ENCODE measurements at regions not wholly inside any gene's neighbourhood (a gene's known extent, or its start where the extent isn't known, plus 50 kb on each side); places are given as distances from the start of the nearest gene placed in this dataset.

- TF ChIP-seq, protein P1, sequence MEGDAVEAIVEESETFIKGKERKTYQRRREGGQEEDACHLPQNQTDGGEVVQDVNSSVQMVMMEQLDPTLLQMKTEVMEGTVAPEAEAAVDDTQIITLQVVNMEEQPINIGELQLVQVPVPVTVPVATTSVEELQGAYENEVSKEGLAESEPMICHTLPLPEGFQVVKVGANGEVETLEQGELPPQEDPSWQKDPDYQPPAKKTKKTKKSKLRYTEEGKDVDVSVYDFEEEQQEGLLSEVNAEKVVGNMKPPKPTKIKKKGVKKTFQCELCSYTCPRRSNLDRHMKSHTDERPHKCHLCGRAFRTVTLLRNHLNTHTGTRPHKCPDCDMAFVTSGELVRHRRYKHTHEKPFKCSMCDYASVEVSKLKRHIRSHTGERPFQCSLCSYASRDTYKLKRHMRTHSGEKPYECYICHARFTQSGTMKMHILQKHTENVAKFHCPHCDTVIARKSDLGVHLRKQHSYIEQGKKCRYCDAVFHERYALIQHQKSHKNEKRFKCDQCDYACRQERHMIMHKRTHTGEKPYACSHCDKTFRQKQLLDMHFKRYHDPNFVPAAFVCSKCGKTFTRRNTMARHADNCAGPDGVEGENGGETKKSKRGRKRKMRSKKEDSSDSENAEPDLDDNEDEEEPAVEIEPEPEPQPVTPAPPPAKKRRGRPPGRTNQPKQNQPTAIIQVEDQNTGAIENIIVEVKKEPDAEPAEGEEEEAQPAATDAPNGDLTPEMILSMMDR (IDR thresholded peaks at IDR 0.05; ENCODE audit: insufficient read depth, low read length) = no peak
- TF ChIP-seq GABPA (IDR thresholded peaks at IDR 0.05; ENCODE audit: low read depth) (no peak), POLR2AphosphoS5 (IDR thresholded peaks at IDR 0.05; ENCODE audit: low read depth) (no peak)
- TF ChIP-seq, protein P2, sequence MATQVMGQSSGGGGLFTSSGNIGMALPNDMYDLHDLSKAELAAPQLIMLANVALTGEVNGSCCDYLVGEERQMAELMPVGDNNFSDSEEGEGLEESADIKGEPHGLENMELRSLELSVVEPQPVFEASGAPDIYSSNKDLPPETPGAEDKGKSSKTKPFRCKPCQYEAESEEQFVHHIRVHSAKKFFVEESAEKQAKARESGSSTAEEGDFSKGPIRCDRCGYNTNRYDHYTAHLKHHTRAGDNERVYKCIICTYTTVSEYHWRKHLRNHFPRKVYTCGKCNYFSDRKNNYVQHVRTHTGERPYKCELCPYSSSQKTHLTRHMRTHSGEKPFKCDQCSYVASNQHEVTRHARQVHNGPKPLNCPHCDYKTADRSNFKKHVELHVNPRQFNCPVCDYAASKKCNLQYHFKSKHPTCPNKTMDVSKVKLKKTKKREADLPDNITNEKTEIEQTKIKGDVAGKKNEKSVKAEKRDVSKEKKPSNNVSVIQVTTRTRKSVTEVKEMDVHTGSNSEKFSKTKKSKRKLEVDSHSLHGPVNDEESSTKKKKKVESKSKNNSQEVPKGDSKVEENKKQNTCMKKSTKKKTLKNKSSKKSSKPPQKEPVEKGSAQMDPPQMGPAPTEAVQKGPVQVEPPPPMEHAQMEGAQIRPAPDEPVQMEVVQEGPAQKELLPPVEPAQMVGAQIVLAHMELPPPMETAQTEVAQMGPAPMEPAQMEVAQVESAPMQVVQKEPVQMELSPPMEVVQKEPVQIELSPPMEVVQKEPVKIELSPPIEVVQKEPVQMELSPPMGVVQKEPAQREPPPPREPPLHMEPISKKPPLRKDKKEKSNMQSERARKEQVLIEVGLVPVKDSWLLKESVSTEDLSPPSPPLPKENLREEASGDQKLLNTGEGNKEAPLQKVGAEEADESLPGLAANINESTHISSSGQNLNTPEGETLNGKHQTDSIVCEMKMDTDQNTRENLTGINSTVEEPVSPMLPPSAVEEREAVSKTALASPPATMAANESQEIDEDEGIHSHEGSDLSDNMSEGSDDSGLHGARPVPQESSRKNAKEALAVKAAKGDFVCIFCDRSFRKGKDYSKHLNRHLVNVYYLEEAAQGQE (IDR thresholded peaks at IDR 0.05; ENCODE audit: insufficient replicate concordance, low read depth) = no peak
These were observed 134.1 kb upstream of the KRAS start for GRCh38 chr12:25384893-25385248.

Data from HL-60 (cell line).